ENCODE measurements at regions not wholly inside any gene's neighbourhood (a gene's known extent, or its start where the extent isn't known, plus 50 kb on each side); places are given as distances from the start of the nearest gene placed in this dataset.
A peak's percentile ranks its signal among the peaks of the same experiment; 100 is the strongest.

GRCh38 chr12:118714500-118714899 is 266.8 kb upstream of the SRRM4 start (continued):
- TF ChIP-seq, protein P1, sequence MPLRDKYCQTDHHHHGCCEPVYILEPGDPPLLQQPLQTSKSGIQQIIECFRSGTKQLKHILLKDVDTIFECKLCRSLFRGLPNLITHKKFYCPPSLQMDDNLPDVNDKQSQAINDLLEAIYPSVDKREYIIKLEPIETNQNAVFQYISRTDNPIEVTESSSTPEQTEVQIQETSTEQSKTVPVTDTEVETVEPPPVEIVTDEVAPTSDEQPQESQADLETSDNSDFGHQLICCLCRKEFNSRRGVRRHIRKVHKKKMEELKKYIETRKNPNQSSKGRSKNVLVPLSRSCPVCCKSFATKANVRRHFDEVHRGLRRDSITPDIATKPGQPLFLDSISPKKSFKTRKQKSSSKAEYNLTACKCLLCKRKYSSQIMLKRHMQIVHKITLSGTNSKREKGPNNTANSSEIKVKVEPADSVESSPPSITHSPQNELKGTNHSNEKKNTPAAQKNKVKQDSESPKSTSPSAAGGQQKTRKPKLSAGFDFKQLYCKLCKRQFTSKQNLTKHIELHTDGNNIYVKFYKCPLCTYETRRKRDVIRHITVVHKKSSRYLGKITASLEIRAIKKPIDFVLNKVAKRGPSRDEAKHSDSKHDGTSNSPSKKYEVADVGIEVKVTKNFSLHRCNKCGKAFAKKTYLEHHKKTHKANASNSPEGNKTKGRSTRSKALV (CRISPR knock-in tag; IDR thresholded peaks at IDR 0.05) = peak; percentile 38; the same call in 1 of the 2 replicates
- peak; percentile 67; the same call in 1 of the 2 replicates for TF ChIP-seq ZNF703 (CRISPR knock-in tag; IDR thresholded peaks at IDR 0.05; ENCODE audit: borderline replicate concordance)
- peak; percentile 55; the same call in 1 of the 2 replicates for TF ChIP-seq ZNF749 (CRISPR knock-in tag; IDR thresholded peaks at IDR 0.05; ENCODE audit: borderline replicate concordance)
- no peak for TF ChIP-seq ZNF251 (CRISPR knock-in tag; IDR thresholded peaks at IDR 0.05)
- peak; percentile 99 for TF ChIP-seq ZNF281 (CRISPR knock-in tag; IDR thresholded peaks at IDR 0.05; ENCODE audit: borderline replicate concordance)
- 0 out of 2 replicates have a peak, but pooled peaks have one; percentile 8 for TF ChIP-seq STAG1 (CRISPR knock-in tag; IDR thresholded peaks at IDR 0.05)
- TF ChIP-seq FOSL2 (CRISPR knock-in tag; IDR thresholded peaks at IDR 0.05) = peak; percentile 67
- peak; percentile 91; the same call in 1 of the 2 replicates for TF ChIP-seq FOXK1 (CRISPR knock-in tag; IDR thresholded peaks at IDR 0.05; ENCODE audit: borderline replicate concordance, low read depth)
- TF ChIP-seq, protein P2, sequence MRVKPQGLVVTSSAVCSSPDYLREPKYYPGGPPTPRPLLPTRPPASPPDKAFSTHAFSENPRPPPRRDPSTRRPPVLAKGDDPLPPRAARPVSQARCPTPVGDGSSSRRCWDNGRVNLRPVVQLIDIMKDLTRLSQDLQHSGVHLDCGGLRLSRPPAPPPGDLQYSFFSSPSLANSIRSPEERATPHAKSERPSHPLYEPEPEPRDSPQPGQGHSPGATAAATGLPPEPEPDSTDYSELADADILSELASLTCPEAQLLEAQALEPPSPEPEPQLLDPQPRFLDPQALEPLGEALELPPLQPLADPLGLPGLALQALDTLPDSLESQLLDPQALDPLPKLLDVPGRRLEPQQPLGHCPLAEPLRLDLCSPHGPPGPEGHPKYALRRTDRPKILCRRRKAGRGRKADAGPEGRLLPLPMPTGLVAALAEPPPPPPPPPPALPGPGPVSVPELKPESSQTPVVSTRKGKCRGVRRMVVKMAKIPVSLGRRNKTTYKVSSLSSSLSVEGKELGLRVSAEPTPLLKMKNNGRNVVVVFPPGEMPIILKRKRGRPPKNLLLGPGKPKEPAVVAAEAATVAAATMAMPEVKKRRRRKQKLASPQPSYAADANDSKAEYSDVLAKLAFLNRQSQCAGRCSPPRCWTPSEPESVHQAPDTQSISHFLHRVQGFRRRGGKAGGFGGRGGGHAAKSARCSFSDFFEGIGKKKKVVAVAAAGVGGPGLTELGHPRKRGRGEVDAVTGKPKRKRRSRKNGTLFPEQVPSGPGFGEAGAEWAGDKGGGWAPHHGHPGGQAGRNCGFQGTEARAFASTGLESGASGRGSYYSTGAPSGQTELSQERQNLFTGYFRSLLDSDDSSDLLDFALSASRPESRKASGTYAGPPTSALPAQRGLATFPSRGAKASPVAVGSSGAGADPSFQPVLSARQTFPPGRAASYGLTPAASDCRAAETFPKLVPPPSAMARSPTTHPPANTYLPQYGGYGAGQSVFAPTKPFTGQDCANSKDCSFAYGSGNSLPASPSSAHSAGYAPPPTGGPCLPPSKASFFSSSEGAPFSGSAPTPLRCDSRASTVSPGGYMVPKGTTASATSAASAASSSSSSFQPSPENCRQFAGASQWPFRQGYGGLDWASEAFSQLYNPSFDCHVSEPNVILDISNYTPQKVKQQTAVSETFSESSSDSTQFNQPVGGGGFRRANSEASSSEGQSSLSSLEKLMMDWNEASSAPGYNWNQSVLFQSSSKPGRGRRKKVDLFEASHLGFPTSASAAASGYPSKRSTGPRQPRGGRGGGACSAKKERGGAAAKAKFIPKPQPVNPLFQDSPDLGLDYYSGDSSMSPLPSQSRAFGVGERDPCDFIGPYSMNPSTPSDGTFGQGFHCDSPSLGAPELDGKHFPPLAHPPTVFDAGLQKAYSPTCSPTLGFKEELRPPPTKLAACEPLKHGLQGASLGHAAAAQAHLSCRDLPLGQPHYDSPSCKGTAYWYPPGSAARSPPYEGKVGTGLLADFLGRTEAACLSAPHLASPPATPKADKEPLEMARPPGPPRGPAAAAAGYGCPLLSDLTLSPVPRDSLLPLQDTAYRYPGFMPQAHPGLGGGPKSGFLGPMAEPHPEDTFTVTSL (CRISPR knock-in tag; IDR thresholded peaks at IDR 0.05; ENCODE audit: borderline replicate concordance) = peak; percentile 98
- TF ChIP-seq CHD2 (IDR thresholded peaks at IDR 0.05; ENCODE audit: low read depth, low read length) = no peak
- peak; percentile 94 for TF ChIP-seq GFI1 (CRISPR knock-in tag; IDR thresholded peaks at IDR 0.05; ENCODE audit: borderline replicate concordance)
- TF ChIP-seq ASH2L (IDR thresholded peaks at IDR 0.05; ENCODE audit: insufficient read length, low read depth, low read length) = peak; percentile 84
- TF ChIP-seq CREB1 (IDR thresholded peaks at IDR 0.05) = no peak
- TF ChIP-seq CREB1 (CRISPR knock-in tag; IDR thresholded peaks at IDR 0.05) = peak; percentile 77; the same call in 1 of the 2 replicates
- TF ChIP-seq, protein P3, sequence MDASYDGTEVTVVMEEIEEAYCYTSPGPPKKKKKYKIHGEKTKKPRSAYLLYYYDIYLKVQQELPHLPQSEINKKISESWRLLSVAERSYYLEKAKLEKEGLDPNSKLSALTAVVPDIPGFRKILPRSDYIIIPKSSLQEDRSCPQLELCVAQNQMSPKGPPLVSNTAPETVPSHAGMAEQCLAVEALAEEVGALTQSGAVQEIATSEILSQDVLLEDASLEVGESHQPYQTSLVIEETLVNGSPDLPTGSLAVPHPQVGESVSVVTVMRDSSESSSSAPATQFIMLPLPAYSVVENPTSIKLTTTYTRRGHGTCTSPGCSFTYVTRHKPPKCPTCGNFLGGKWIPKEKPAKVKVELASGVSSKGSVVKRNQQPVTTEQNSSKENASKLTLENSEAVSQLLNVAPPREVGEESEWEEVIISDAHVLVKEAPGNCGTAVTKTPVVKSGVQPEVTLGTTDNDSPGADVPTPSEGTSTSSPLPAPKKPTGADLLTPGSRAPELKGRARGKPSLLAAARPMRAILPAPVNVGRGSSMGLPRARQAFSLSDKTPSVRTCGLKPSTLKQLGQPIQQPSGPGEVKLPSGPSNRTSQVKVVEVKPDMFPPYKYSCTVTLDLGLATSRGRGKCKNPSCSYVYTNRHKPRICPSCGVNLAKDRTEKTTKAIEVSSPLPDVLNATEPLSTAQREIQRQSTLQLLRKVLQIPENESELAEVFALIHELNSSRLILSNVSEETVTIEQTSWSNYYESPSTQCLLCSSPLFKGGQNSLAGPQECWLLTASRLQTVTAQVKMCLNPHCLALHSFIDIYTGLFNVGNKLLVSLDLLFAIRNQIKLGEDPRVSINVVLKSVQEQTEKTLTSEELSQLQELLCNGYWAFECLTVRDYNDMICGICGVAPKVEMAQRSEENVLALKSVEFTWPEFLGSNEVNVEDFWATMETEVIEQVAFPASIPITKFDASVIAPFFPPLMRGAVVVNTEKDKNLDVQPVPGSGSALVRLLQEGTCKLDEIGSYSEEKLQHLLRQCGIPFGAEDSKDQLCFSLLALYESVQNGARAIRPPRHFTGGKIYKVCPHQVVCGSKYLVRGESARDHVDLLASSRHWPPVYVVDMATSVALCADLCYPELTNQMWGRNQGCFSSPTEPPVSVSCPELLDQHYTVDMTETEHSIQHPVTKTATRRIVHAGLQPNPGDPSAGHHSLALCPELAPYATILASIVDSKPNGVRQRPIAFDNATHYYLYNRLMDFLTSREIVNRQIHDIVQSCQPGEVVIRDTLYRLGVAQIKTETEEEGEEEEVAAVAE (CRISPR knock-in tag; IDR thresholded peaks at IDR 0.05; ENCODE audit: borderline replicate concordance) = peak; percentile 60; the same call in 1 of the 2 replicates
